H1 (cell line): ENCODE measurements at regions not wholly inside any gene's neighbourhood (a gene's known extent, or its start where the extent isn't known, plus 50 kb on each side); places are given as distances from the start of the nearest gene placed in this dataset.

ENCODE experiments used
- BRCA1 ChIP-seq: IDR thresholded peaks from 2 replicates; pipeline ENCODE4 v1.6.1; 2012; ENCODE audit warnings: low read depth, low read length, improper control_type of control experiment
- EP300 ChIP-seq, 2 experiments: IDR thresholded peaks; 1 replicate in 1 of 2; 2 replicates in 1 of 2; pipeline ENCODE4 v1.6.1; 2011 to 2012; ENCODE audit warnings: low read depth in 2 of 2, low read length in 2 of 2, mild to moderate bottlenecking in 2 of 2, borderline replicate concordance in 1 of 2, inconsistent platforms in 1 of 2, moderate library complexity in 1 of 2
- EZH2 ChIP-seq: fragments of 200-600 bp; sonication (generic); IDR thresholded peaks from 2 replicates; pipeline ENCODE4 v1.7.1; 2012; ENCODE audit warnings: low read depth, mild to moderate bottlenecking, moderate library complexity, low read length, inconsistent platforms; ENCODE audit not compliant: severe bottlenecking
- FOSL1 ChIP-seq: IDR thresholded peaks from 2 replicates; pipeline ENCODE4 v1.6.1; 2011; ENCODE audit warnings: mild to moderate bottlenecking, low read depth, low read length, moderate library complexity; ENCODE audit not compliant: insufficient read depth
- KDM1A ChIP-seq: fragments of 200-600, 300-600 bp; sonication (generic); IDR thresholded peaks from 2 replicates; pipeline ENCODE4 v1.7.1; 2016; ENCODE audit warnings: mild to moderate bottlenecking, low read length, borderline replicate concordance
- POLR2AphosphoS5 ChIP-seq: IDR thresholded peaks from 2 replicates; pipeline ENCODE4 v1.6.1; 2011; ENCODE audit warnings: low read depth, low read length
- POU5F1 ChIP-seq: IDR thresholded peaks from 2 replicates; pipeline ENCODE4 v1.6.1; 2011; ENCODE audit warnings: low read depth, mild to moderate bottlenecking, low read length, moderate library complexity
- RAD21 ChIP-seq, 2 experiments: IDR thresholded peaks in 1 of 2; conservative IDR thresholded peaks in 1 of 2; 2 replicates each; pipeline ENCODE4 v1.6.1; 2011; ENCODE audit warnings: low read depth in 2 of 2, low read length in 2 of 2, improper control_type of control experiment in 1 of 2, inconsistent platforms in 1 of 2, mild to moderate bottlenecking in 1 of 2, moderate library complexity in 1 of 2
- SIRT6 ChIP-seq: IDR thresholded peaks from one replicate; pipeline ENCODE4 v1.7.1; 2012; ENCODE audit warnings: low read length, inconsistent platforms
- SP1 ChIP-seq: IDR thresholded peaks from 2 replicates; pipeline ENCODE4 v1.6.1; 2011; ENCODE audit warnings: low read depth, low read length
- TBP ChIP-seq: IDR thresholded peaks from 2 replicates; pipeline ENCODE4 v1.6.1; 2011; ENCODE audit warnings: low read depth, low read length, improper control_type of control experiment
- TF ChIP-seq, protein P1 (sequence below), 3 experiments: IDR thresholded peaks; 1 replicate in 2 of 3; 2 replicates in 1 of 3; pipeline versions ENCODE4 v1.5.1 to v1.6.1; 2011; ENCODE audit warnings: low read length in 3 of 3, mild to moderate bottlenecking in 3 of 3, inconsistent platforms in 2 of 3, low read depth in 1 of 3, moderate library complexity in 1 of 3; ENCODE audit not compliant: insufficient read depth in 1 of 3; ENCODE audit errors: control extremely low read depth in 1 of 3
- TF ChIP-seq, protein P2 (sequence below): IDR thresholded peaks from 2 replicates; pipeline ENCODE4 v1.6.1; 2011; ENCODE audit warnings: low read depth, mild to moderate bottlenecking, low read length; ENCODE audit not compliant: insufficient read depth

DNA sequence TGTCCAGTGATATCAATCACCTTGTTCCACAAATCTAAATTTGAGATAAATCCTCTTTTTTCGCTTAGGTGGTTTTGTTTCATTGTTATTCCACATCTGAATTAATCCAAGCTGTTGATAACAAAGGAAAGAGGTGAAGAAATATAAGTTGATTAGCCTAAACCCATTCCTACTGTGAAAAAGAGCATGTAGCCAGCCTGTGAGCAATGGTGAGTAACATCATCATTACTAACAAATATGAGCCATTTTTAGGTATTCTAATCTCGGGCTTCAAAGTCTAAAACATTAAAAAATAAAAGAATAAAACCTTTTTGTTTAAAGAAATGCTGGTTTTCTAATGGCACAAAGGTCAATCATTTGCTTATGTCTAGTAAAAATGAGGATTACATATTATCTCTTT lies 52.1 kb upstream of the P3H2 start:
- TF ChIP-seq RAD21 (IDR thresholded peaks at IDR 0.05 in 1 of 2, conservative IDR thresholded peaks at IDR 0.05 in 1 of 2; ENCODE audit: low read depth in 2 of 2, low read length in 2 of 2) (no peak), EP300 (IDR thresholded peaks at IDR 0.05; ENCODE audit: borderline replicate concordance in 1 of 2, low read depth in 2 of 2, low read length in 2 of 2) (no peak), BRCA1 (no peak), SP1 (no peak), KDM1A (no peak), POLR2AphosphoS5 (no peak), POU5F1 (no peak), FOSL1 (no peak), SIRT6 (no peak), EZH2 (no peak), TBP (no peak)
- TF ChIP-seq, protein P1, sequence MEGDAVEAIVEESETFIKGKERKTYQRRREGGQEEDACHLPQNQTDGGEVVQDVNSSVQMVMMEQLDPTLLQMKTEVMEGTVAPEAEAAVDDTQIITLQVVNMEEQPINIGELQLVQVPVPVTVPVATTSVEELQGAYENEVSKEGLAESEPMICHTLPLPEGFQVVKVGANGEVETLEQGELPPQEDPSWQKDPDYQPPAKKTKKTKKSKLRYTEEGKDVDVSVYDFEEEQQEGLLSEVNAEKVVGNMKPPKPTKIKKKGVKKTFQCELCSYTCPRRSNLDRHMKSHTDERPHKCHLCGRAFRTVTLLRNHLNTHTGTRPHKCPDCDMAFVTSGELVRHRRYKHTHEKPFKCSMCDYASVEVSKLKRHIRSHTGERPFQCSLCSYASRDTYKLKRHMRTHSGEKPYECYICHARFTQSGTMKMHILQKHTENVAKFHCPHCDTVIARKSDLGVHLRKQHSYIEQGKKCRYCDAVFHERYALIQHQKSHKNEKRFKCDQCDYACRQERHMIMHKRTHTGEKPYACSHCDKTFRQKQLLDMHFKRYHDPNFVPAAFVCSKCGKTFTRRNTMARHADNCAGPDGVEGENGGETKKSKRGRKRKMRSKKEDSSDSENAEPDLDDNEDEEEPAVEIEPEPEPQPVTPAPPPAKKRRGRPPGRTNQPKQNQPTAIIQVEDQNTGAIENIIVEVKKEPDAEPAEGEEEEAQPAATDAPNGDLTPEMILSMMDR (IDR thresholded peaks at IDR 0.05; ENCODE audit: control extremely low read depth in 1 of 3, insufficient read depth in 1 of 3, low read depth in 1 of 3, low read length in 3 of 3), result no peak
- TF ChIP-seq, protein P2, sequence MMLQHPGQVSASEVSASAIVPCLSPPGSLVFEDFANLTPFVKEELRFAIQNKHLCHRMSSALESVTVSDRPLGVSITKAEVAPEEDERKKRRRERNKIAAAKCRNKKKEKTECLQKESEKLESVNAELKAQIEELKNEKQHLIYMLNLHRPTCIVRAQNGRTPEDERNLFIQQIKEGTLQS, result no peak
